A204.1 (cell line): ENCODE measurements at regions not wholly inside any gene's neighbourhood (a gene's known extent, or its start where the extent isn't known, plus 50 kb on each side); places are given as distances from the start of the nearest gene placed in this dataset.

ENCODE experiments used
- FAIRE-seq: peaks from 2 replicates; lab custom pipeline; 2012; peaks lifted over from hg19 to GRCh38; lab: Jason Lieb, UNC

- FAIRE-seq: no peak
Observed at GRCh38 chr2:117646099-117646498, 168.4 kb upstream of the DDX18 start.

- no peak for FAIRE-seq
Observed at GRCh38 chr2:117646872-117647271, 167.6 kb upstream of the DDX18 start.

- FAIRE-seq: no peak
Observed at GRCh38 chr2:117656546-117656945, 157.9 kb upstream of the DDX18 start.

DNA sequence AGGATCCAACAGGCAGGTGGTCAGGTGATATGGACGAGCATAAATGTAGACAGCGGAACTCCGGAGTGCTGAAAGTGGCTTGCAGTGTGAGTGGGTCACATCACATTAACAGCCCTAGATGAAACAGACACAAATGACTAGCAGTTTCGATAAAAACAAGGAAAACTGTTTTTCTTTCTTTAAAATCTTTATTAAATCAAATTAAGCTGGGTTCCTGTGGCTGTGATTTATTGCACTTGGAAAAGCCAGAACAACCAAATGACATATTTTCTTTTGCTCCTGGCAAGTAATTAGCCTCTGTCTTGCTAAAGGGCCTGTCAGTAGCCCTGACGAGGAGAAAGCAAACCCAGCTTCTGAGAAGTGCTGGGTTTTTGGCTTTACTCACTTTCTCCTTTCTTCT lies 152.9 kb upstream of the DDX18 start:
- FAIRE-seq: no peak

DNA sequence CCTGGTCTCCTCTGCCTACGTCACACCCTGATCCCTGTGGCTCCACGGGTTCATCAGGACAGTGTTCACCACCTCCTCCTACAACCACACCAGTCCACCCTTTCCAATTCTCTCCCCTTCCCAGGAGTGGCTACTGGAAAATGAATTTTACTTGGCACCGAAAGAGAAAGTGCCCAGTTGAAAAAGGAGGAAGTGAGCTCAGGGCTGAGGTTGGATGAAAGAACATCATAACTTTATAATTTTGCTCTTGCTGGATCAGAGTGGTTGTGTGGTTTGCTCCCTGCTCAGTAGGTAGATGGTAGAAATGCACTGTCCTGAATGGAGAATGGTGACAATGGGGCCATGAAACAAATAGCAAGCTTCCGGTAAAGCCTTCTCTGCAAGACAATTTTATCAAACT lies 140.3 kb upstream of the DDX18 start:
- FAIRE-seq: no peak

GRCh38 chr2:117679952-117680351 lies 134.5 kb upstream of the DDX18 start:
- no peak for FAIRE-seq

- FAIRE-seq: no peak
Observed at GRCh38 chr2:117684919-117685318, 129.6 kb upstream of the DDX18 start.

DNA sequence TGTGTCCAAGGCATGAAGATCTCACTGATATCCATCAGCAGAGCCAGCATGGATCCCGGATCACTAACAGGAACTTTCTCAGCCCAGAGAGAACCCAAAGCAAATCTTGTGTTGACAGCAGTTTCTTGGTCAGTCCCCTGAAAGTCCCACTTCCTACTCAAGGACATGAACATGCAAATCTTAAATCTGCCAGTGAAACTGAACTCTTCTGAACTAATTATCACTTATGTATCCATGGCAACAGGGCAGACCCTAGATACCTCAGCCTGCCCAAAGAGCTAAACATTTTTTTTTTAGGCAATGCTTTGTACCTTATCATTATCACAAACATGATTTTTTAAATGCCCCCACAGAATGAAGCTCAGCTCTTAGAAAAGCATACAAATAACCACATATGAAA lies 127.8 kb upstream of the DDX18 start:
- no peak for FAIRE-seq

DNA sequence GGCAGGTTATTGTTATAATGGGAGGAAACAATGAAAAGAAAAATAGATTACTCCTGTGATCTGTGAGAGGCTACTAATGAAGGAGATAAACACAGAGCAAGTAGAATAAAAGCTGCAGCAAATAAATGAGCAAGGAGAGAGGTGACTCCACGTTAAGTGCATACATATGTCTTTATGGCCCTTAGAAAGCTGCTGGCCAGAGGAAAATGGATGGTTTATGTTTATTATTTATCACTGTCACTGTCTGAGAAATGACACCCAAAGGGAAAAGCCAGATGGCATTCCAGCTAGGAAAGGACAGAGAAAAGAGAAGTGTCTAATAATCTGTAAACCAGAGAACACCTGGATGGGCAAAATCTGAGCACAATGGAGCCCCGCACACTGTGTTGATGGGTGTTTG lies 122.9 kb upstream of the DDX18 start:
- no peak for FAIRE-seq

GRCh38 chr2:117692001-117692763 lies 122.3 kb upstream of the DDX18 start:
- no peak for FAIRE-seq

GRCh38 chr2:117693154-117693553 lies 121.3 kb upstream of the DDX18 start:
- no peak for FAIRE-seq

DNA sequence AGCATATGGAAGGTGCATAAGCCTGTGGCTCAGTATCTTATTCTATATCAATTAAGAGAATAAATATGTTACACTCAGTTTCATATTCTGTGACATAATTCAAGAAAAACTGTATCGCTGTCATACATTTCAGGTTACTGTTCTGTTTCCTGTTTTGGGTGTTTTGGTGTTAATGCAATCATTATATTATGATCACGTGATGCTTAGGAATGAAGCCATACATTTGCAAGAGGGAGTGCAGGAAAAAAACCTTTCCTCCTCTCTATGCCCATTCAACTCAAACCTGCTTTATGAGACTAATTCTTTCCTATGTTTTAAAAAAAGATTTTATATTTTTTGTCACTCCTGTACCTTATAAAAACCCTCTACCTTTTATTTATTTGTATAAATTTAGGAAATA lies 120.8 kb upstream of the DDX18 start:
- no peak for FAIRE-seq

- FAIRE-seq: no peak
Observed at GRCh38 chr2:117698287-117698686, 116.2 kb upstream of the DDX18 start.

DNA sequence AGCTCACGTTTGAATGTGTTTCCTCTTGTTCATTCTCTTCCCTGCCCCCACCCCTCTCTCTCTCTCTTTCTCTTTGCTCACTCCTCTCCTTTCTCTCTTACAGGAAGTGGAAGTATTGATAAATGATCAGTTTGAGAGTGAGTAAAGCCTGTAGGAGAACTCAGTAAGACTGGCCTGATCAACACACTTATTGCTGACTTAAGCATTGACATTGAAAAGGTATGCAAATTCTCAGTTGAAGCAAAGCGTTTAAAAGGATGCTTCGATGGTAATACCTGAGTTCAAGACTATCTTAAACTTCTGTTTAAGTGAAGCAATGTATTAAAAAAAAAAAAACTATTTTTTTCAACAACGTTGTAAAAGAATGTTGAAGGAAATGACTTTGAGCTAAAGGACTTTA lies 115.7 kb upstream of the DDX18 start:
- FAIRE-seq: no peak

- no peak for FAIRE-seq
Observed at GRCh38 chr2:117700471-117700870, 114.0 kb upstream of the DDX18 start.

DNA sequence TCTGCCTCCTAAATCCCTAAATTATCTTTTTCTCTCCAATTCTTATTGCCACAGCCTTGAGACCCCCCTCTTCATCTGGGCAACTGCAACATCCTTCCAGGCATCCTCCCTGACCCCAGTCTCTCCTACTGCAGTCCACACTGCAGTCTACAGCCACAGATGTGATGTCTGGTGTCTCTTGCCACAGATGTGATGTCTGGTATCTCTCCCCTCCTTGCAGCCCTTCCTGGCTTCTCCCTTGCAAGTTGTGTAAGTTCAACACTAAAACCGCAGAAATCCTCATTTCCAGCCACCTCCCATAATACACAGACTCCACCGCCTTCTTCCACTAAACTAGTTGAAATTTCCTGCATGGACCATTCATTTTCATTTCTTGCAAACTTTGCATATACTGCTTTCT lies 113.1 kb upstream of the DDX18 start:
- FAIRE-seq: no peak

DNA sequence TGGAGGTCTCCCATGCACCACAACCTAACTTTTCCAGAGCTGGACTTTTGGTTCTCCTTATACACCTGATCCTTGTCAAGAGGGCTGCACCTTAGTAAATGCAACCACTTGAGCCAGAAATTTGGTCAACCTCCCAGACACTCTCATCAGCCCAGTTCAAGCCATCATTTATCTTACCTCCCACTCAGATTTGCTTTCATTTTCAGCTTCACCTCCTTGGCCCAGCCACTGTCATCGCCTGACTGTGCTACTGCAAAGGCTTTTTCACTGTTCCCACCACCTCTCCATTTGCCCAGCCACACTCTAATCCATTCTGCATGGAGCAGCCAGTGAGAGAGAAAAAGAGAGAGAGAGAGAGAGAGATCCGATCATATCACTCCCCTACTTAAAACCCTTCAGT lies 112.4 kb upstream of the DDX18 start:
- no peak for FAIRE-seq

- no peak for FAIRE-seq
Observed at GRCh38 chr2:117703858-117704257, 110.6 kb upstream of the DDX18 start.

DNA sequence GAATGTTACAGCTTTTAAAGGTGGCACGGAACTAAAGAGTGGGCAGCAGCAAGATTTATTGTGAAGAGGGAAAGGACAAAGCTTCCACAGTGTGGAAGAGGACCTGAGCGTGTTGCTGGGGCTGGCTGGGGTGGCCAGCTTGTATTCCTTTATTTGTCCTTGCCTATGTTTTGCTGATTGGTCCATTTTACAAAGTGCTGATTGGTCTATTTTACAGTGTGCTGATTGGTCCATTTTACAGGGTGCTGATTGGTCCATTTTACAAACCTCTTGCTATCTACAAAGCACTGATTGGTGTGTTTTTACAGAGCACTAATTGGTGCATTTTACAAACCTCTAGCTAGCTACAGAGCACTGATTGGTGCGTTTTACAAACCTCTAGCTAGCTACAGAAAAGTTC lies 109.7 kb upstream of the DDX18 start:
- no peak for FAIRE-seq

DNA sequence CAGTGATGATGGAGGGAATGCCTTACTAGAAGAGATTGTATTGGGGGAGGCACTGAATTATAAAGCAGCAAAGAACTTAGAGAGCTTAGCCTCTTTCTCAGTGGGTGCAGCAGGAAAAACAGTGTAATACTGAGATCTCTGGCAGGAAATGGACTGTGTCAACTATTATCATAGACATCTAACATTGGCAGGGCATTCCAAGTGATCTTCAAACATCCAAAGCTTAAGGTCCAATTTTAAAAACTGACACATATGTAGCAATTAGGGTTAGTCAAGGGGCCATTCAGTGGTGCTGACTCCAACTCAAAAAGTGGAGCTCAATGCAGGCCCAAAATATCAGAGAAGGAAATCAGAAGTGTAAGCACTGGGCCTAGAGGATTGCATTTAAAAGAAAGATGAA lies 106.6 kb upstream of the DDX18 start:
- no peak for FAIRE-seq

- FAIRE-seq: no peak
Observed at GRCh38 chr2:117712684-117713083, 101.8 kb upstream of the DDX18 start.

- FAIRE-seq: no peak
Observed at GRCh38 chr2:117714110-117714509, 100.4 kb upstream of the DDX18 start.

DNA sequence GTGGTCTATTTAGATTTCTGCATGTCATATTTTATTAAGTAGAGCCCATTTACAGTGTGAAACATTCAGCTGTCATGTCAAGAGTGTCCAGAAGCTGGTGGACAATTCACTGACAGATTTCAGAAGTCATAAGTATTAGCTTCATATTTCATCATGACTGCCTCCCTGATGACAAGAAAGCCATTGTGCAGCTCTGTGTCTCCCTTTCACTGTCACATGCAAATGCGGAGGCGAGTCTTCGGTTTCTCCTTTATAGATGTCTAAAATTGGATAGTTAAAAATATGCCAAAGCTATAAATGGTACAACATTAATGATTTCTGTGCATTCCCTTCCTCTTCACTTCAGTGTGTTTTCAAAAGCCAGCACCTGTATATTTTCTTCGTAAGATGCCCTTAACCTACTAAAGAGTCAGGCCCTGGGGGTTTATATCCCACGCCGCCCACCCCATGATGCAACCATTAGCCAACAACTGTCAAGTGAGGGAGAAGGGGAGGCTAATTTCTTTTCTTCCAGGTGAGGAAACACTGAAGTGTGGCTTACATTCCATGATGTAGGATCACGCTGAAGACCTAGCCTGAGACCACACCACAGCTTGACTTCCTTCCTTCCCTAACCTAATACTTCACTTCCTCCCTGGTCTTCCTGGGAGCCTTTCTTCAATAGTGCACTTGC lies 99.6 kb upstream of the DDX18 start:
- no peak for FAIRE-seq

- FAIRE-seq: no peak
Observed at GRCh38 chr2:117716505-117716904, 98.0 kb upstream of the DDX18 start.
